NCI-H524 (cell line): ENCODE measurements at regions not wholly inside any gene's neighbourhood (a gene's known extent, or its start where the extent isn't known, plus 50 kb on each side); places are given as distances from the start of the nearest gene placed in this dataset.

Experiments used
- DNase-seq, 2 experiments: peaks; one replicate each; lab custom pipeline; 2025; lab: John Stamatoyannopoulos, UW

- no peak for DNase-seq
These were observed 328.6 kb upstream of the PROK2 start for GRCh38 chr3:72113564-72113963.

- no peak for DNase-seq
These were observed 327.5 kb upstream of the PROK2 start for GRCh38 chr3:72112435-72112834.

GRCh38 chr3:72111265-72112205 lies 326.6 kb upstream of the PROK2 start:
- DNase-seq: no peak

- no peak for DNase-seq
These were observed 324.6 kb upstream of the PROK2 start for GRCh38 chr3:72109327-72110259.

- no peak for DNase-seq
These were observed 320.4 kb upstream of the PROK2 start for GRCh38 chr3:72105306-72105705.

GRCh38 chr3:72102112-72102616 lies 317.2 kb upstream of the PROK2 start:
- DNase-seq: no peak

GRCh38 chr3:72101494-72101893 lies 316.5 kb upstream of the PROK2 start:
- no peak for DNase-seq

GRCh38 chr3:72100601-72101187 lies 315.7 kb upstream of the PROK2 start:
- peak; percentile 54 to 81 for DNase-seq

- peak; percentile 73 to 75 for DNase-seq
These were observed 315.1 kb upstream of the PROK2 start for GRCh38 chr3:72100080-72100511.

GRCh38 chr3:72099326-72100079 lies 314.6 kb upstream of the PROK2 start:
- peak in 1 of 2 experiments; percentile 42 for DNase-seq

- DNase-seq: no peak
These were observed 312.1 kb upstream of the PROK2 start for GRCh38 chr3:72097053-72097452.

GRCh38 chr3:72095521-72095920 lies 310.6 kb upstream of the PROK2 start:
- DNase-seq: no peak

GRCh38 chr3:72093992-72094334 lies 309.0 kb upstream of the PROK2 start:
- DNase-seq: no peak

- DNase-seq: no peak
These were observed 308.5 kb upstream of the PROK2 start for GRCh38 chr3:72093270-72093991.

- DNase-seq: no peak
These were observed 307.8 kb upstream of the PROK2 start for GRCh38 chr3:72092778-72093177.

- DNase-seq: no peak
These were observed 303.6 kb upstream of the PROK2 start for GRCh38 chr3:72088486-72089025.

GRCh38 chr3:72087420-72087819 lies 302.5 kb upstream of the PROK2 start:
- no peak for DNase-seq

- DNase-seq: no peak
These were observed 301.8 kb upstream of the PROK2 start for GRCh38 chr3:72086743-72087087.

GRCh38 chr3:72086042-72086742 lies 301.2 kb upstream of the PROK2 start:
- DNase-seq: no peak

- no peak for DNase-seq
These were observed 300.1 kb upstream of the PROK2 start for GRCh38 chr3:72085036-72085435.
